IMR-90 (cell line): ENCODE measurements at regions not wholly inside any gene's neighbourhood (a gene's known extent, or its start where the extent isn't known, plus 50 kb on each side); places are given as distances from the start of the nearest gene placed in this dataset.

ENCODE experiments used
- ATAC-seq: fragments of 200-7000 bp; cut with Tn5 transposase; 2 replicates; pipeline ENCODE4 v1.9.1; 2020; ENCODE audit warnings: low read depth, mild to moderate bottlenecking, moderate library complexity
- BruUV-seq: library from RNA; stranded (reverse); fragments of 400-500 nt; replicated peaks from 2 replicates; lab custom pipeline; 2021; lab: Mats Ljungman, UMichigan
- CTCF ChIA-PET: fragments of 300-600 bp; formaldehyde crosslinking; extraction: SDS; loops from one replicate; lab custom pipeline; 2021; ENCODE audit warnings: antibody characterized with exemption; lab: Yijun Ruan, JAX
- POLR2A ChIA-PET: fragments of 300-600 bp; sonication (Branson Sonifier 250); formaldehyde crosslinking; loops from one replicate; lab custom pipeline; 2022; ENCODE audit warnings: antibody characterized with exemption; ENCODE audit not compliant: unreplicated experiment; lab: Charles Lee
- DNase-seq: peaks from one replicate; pipeline ENCODE4 v3.0.0; 2013
- H2AFZ ChIP-seq: replicated peaks from 2 replicates; pipeline ENCODE3; 2013; ENCODE audit warnings: low read length, mild to moderate bottlenecking; ENCODE audit not compliant: poor library complexity
- H2AK5ac ChIP-seq: 2 replicates; pipeline ENCODE4 v1.6.1; 2013; ENCODE audit warnings: low read depth, low read length, inconsistent platforms
- H2AK9ac ChIP-seq: replicated peaks from 2 replicates; pipeline ENCODE3; 2013; ENCODE audit warnings: mild to moderate bottlenecking, low read depth, low read length, moderate library complexity; ENCODE audit not compliant: poor library complexity
- H2BK120ac ChIP-seq: 2 replicates; pipeline ENCODE4 v1.6.1; 2013; ENCODE audit warnings: low read depth, low read length, inconsistent platforms
- H2BK15ac ChIP-seq: 3 replicates; pipeline ENCODE4 v1.6.1; 2013; ENCODE audit warnings: low read depth, low read length, inconsistent platforms
- H2BK20ac ChIP-seq: 2 replicates; pipeline ENCODE4 v1.6.1; 2013; ENCODE audit warnings: low read depth, mild to moderate bottlenecking, inconsistent platforms, low read length, moderate library complexity
- H2BK5ac ChIP-seq: 2 replicates; pipeline ENCODE4 v1.6.1; 2013; ENCODE audit warnings: mild to moderate bottlenecking, low read depth, low read length, inconsistent platforms; ENCODE audit not compliant: poor library complexity, severe bottlenecking
- H3K14ac ChIP-seq: replicated peaks from 2 replicates; pipeline ENCODE4 v1.6.1; 2013; ENCODE audit warnings: low read depth, low read length, inconsistent platforms
- H3K18ac ChIP-seq: 2 replicates; pipeline ENCODE4 v1.6.1; 2013; ENCODE audit warnings: low read depth, low read length, control low read depth
- H3K23ac ChIP-seq: 2 replicates; pipeline ENCODE4 v1.6.1; 2013; ENCODE audit warnings: low read depth, low read length, inconsistent platforms
- H3K27ac ChIP-seq: 2 replicates; pipeline ENCODE4 v1.5.1; 2013; ENCODE audit warnings: mild to moderate bottlenecking, control low read depth, low read length; ENCODE audit not compliant: insufficient read depth
- H3K27me3 ChIP-seq: 2 replicates; pipeline ENCODE4 v1.6.1; 2013; ENCODE audit warnings: low read length; ENCODE audit not compliant: control insufficient read depth, insufficient read depth
- H3K36me3 ChIP-seq: 2 replicates; pipeline ENCODE4 v1.6.1; 2013; ENCODE audit warnings: low read length, mixed read lengths; ENCODE audit not compliant: control insufficient read depth, insufficient read depth
- H3K4ac ChIP-seq: 2 replicates; pipeline ENCODE4 v1.6.1; 2013; ENCODE audit warnings: low read depth, low read length, inconsistent platforms
- H3K4me1 ChIP-seq: 2 replicates; pipeline ENCODE4 v1.6.1; 2013; ENCODE audit warnings: low read length, mixed read lengths; ENCODE audit not compliant: control insufficient read depth, insufficient read depth
- H3K4me2 ChIP-seq: 2 replicates; pipeline ENCODE4 v1.6.1; 2013; ENCODE audit warnings: low read depth, mild to moderate bottlenecking, control low read depth, low read length, moderate library complexity
- H3K4me3 ChIP-seq: 2 replicates; pipeline ENCODE4 v1.5.1; 2013; ENCODE audit warnings: low read depth, mild to moderate bottlenecking, control low read depth, low read length, moderate library complexity; ENCODE audit not compliant: insufficient read depth
- H3K56ac ChIP-seq: 2 replicates; pipeline ENCODE4 v1.6.1; 2013; ENCODE audit warnings: low read length, inconsistent platforms; ENCODE audit not compliant: insufficient read depth; ENCODE audit errors: extremely low read depth
- H3K79me1 ChIP-seq, 2 experiments: 2 replicates each; pipeline ENCODE4 v1.6.1; 2013; ENCODE audit warnings: low read length in 2 of 2, inconsistent platforms in 1 of 2, low read depth in 1 of 2
- H3K9ac ChIP-seq: 2 replicates; pipeline ENCODE4 v1.6.1; 2013; ENCODE audit warnings: low read depth, low read length, control low read depth
- H3K9me1 ChIP-seq: 2 replicates; pipeline ENCODE4 v1.6.1; 2013; ENCODE audit warnings: low read length, inconsistent platforms; ENCODE audit not compliant: insufficient read depth
- H3K9me3 ChIP-seq: 2 replicates; pipeline ENCODE4 v1.6.1; 2013; ENCODE audit warnings: low read length; ENCODE audit not compliant: control insufficient read depth, insufficient read depth
- H4K20me1 ChIP-seq: 2 replicates; pipeline ENCODE4 v1.6.1; 2013; ENCODE audit warnings: low read length, inconsistent platforms; ENCODE audit not compliant: insufficient read depth
- H4K5ac ChIP-seq: 2 replicates; pipeline ENCODE4 v1.6.1; 2013; ENCODE audit warnings: mild to moderate bottlenecking, low read depth, low read length, control low read depth
- H4K8ac ChIP-seq, 2 experiments: 2 replicates each; pipeline ENCODE4 v1.6.1; 2013; ENCODE audit warnings: low read depth in 2 of 2, low read length in 2 of 2, control low read depth in 1 of 2, inconsistent platforms in 1 of 2
- H4K91ac ChIP-seq: 2 replicates; pipeline ENCODE4 v1.6.1; 2013; ENCODE audit warnings: low read depth, low read length, inconsistent platforms; ENCODE audit not compliant: insufficient read depth
- WGBS, 2 experiments: methylation state at CpG; one replicate each; pipeline versions ENCODE4 v1.1.5 to v1.1.7; 2013; ENCODE audit warnings: missing lambda C conversion rate in 2 of 2; ENCODE audit not compliant: insufficient read length in 1 of 2; ENCODE audit errors: extremely low coverage in 2 of 2; 5-methylcytosine and 5-hydroxymethylcytosine counted together
- dilution Hi-C: fragments of 300-500 bp; cut with HindIII; formaldehyde crosslinking; loops from one replicate; pipeline ENCODE4 v1.14.3; 2018; ENCODE audit warnings: low sequenced_read_pairs; ENCODE audit not compliant: unreplicated experiment
- in situ Hi-C: fragments of 300-500 bp; cut with MboI; formaldehyde crosslinking; loops from 3 replicates; pipeline ENCODE4 v1.14.3; 2019; ENCODE audit warnings: low sequenced_read_pairs, inconsistent platforms, mixed read lengths
- intact Hi-C: fragments of 100-400 bp; cut with micrococcal nuclease; formaldehyde crosslinking; loops from 2 replicates; pipeline ENCODE4 v1.10.0; 2022
- TF ChIP-seq, protein P1 (sequence below): conservative IDR thresholded peaks from 2 replicates; pipeline ENCODE4 v1.5.1; 2012; ENCODE audit warnings: mild to moderate bottlenecking, low read depth, low read length, improper control_type of control experiment
- TF ChIP-seq, protein P2 (sequence below): fragments of 150-350 bp; IDR thresholded peaks from 2 replicates; pipeline ENCODE4 v1.6.1; 2017; ENCODE audit warnings: mild to moderate bottlenecking, antibody characterized with exemption, low read length, low read depth

DNA sequence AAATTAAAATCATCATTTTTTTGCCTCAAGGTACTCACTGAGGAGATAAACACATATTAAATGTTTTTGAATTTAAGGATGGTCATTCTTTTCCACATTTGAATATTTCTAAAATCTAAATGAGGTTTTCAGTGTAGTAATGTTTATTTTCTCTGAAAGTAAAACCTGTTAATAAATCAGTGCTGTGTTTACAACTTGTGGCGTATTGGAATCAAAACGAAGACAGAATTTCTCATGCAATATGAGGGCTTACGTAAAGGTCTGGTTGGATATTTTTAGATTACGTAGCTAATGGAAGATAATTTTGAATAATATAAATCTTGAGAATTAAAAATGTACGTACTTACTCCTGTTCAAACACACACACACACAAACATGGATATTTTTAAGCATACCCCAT lies 106.8 kb upstream of the LUZP2 start:
- in situ Hi-C loops, result loop anchor here (25.0 kb wide), 2 partner anchors 1378 to 1503 kb away; no protein-coding TSS in a partner anchor
- no peak overlapping the region for H4K8ac ChIP-seq
- intact Hi-C loops, result loop anchor here (10.0 kb wide), 1 partner anchor 1835 kb away; no protein-coding TSS in a partner anchor
- no peak overlapping the region for H3K27ac ChIP-seq
- no peaks in the 10 kb centered on the region for H4K20me1 ChIP-seq
- no peak overlapping the region for H3K9ac ChIP-seq
- WGBS, 2 experiments, result no CpG with 5 or more reads among the region's 5 CpGs
- dilution Hi-C loops, result no loop called here
- no peak overlapping the region for H2BK5ac ChIP-seq
- no peak overlapping the region for H2AK5ac ChIP-seq
- no peak overlapping the region for H2BK15ac ChIP-seq
- H3K56ac ChIP-seq, result no peak overlapping the region
- H3K36me3 ChIP-seq, result no peaks in the 10 kb centered on the region
- H3K9me1 ChIP-seq, result no peaks in the 10 kb centered on the region
- no peaks in the 10 kb centered on the region for H3K27me3 ChIP-seq
- no peak overlapping the region for H3K4ac ChIP-seq
- no peak overlapping the region for H3K18ac ChIP-seq
- H3K4me2 ChIP-seq, result no peak overlapping the region
- no TSS peak for BruUV-seq
- ChIA-PET POLR2A (no interaction called here), CTCF (interaction anchor here (0.6 kb wide), 1 partner anchor 1895 kb away, joined by 5 read pairs; no protein-coding TSS in a partner anchor)
- no peak overlapping the region for H3K23ac ChIP-seq
- H4K5ac ChIP-seq, result no peak overlapping the region
- TF ChIP-seq, protein P1, sequence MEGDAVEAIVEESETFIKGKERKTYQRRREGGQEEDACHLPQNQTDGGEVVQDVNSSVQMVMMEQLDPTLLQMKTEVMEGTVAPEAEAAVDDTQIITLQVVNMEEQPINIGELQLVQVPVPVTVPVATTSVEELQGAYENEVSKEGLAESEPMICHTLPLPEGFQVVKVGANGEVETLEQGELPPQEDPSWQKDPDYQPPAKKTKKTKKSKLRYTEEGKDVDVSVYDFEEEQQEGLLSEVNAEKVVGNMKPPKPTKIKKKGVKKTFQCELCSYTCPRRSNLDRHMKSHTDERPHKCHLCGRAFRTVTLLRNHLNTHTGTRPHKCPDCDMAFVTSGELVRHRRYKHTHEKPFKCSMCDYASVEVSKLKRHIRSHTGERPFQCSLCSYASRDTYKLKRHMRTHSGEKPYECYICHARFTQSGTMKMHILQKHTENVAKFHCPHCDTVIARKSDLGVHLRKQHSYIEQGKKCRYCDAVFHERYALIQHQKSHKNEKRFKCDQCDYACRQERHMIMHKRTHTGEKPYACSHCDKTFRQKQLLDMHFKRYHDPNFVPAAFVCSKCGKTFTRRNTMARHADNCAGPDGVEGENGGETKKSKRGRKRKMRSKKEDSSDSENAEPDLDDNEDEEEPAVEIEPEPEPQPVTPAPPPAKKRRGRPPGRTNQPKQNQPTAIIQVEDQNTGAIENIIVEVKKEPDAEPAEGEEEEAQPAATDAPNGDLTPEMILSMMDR, result no peak
- TF ChIP-seq, protein P2, sequence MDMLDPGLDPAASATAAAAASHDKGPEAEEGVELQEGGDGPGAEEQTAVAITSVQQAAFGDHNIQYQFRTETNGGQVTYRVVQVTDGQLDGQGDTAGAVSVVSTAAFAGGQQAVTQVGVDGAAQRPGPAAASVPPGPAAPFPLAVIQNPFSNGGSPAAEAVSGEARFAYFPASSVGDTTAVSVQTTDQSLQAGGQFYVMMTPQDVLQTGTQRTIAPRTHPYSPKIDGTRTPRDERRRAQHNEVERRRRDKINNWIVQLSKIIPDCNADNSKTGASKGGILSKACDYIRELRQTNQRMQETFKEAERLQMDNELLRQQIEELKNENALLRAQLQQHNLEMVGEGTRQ, result no peak
- H3K4me3 ChIP-seq, result no peak overlapping the region
- no peaks in the 10 kb centered on the region for H3K79me1 ChIP-seq
- no peaks in the 10 kb centered on the region for H3K9me3 ChIP-seq
- H2AK9ac ChIP-seq, result no peak overlapping the region
- H3K4me1 ChIP-seq, result peaks cover 3% of the 10 kb centered on the region; the same call in 1 of the 2 replicates
- peak; percentile 4 for DNase-seq
- no peak overlapping the region for H2BK20ac ChIP-seq
- H2BK120ac ChIP-seq, result no peak overlapping the region
- H3K14ac ChIP-seq, result no peak overlapping the region
- no peak overlapping the region for H4K91ac ChIP-seq
- no peak overlapping the region for H2AFZ ChIP-seq
- ATAC-seq, result no peak
